A549 (cell line): ENCODE measurements at regions not wholly inside any gene's neighbourhood (a gene's known extent, or its start where the extent isn't known, plus 50 kb on each side); places are given as distances from the start of the nearest gene placed in this dataset.

ENCODE experiments used
- EHF ChIP-seq: fragments of 250-450 bp; sonication (Bioruptor Pico); IDR thresholded peaks from 2 replicates; pipeline ENCODE4 v1.5.0; 2020; ENCODE audit warnings: mild to moderate bottlenecking
- HOXB5 ChIP-seq: fragments of 250-450 bp; sonication (Bioruptor Pico); IDR thresholded peaks from 2 replicates; pipeline ENCODE4 v1.5.0; 2020; ENCODE audit warnings: mild to moderate bottlenecking, moderate library complexity
- POLR2A ChIP-seq: IDR thresholded peaks from 2 replicates; pipeline ENCODE4 v1.6.1; 2012; ENCODE audit warnings: mild to moderate bottlenecking, low read length
- TF ChIP-seq, protein P1 (sequence below): fragments of >200 bp; sonication (Bioruptor Twin); formaldehyde crosslinking; IDR thresholded peaks from 3 replicates; pipeline ENCODE4 v1.5.1; 2016
- TF ChIP-seq, protein P2 (sequence below): IDR thresholded peaks from 2 replicates; pipeline ENCODE4 v1.6.1; 2012

DNA sequence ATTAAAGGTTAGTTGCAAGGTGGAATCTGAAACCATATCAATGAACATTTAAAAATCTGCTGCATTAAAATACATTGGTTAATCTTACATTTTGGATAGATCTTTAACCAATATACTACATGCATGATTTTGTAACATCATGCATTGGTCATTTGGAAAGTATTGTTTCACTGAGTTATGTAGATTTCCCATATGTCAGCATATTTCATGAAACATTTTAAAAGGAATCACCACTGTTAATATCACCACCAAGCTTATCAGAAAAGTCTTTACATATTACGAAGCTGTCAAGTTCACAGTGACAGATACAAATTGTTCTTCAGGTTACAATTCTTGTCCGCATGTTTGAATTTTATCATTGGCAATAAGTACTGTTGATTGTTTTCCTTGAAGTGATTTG, 89.9 kb upstream of the ADGRL2 start:
- TF ChIP-seq, protein P1, sequence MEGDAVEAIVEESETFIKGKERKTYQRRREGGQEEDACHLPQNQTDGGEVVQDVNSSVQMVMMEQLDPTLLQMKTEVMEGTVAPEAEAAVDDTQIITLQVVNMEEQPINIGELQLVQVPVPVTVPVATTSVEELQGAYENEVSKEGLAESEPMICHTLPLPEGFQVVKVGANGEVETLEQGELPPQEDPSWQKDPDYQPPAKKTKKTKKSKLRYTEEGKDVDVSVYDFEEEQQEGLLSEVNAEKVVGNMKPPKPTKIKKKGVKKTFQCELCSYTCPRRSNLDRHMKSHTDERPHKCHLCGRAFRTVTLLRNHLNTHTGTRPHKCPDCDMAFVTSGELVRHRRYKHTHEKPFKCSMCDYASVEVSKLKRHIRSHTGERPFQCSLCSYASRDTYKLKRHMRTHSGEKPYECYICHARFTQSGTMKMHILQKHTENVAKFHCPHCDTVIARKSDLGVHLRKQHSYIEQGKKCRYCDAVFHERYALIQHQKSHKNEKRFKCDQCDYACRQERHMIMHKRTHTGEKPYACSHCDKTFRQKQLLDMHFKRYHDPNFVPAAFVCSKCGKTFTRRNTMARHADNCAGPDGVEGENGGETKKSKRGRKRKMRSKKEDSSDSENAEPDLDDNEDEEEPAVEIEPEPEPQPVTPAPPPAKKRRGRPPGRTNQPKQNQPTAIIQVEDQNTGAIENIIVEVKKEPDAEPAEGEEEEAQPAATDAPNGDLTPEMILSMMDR, result no peak
- TF ChIP-seq HOXB5 (CRISPR knock-in tag) (no peak), EHF (CRISPR knock-in tag) (no peak), POLR2A (no peak)
- TF ChIP-seq, protein P2, sequence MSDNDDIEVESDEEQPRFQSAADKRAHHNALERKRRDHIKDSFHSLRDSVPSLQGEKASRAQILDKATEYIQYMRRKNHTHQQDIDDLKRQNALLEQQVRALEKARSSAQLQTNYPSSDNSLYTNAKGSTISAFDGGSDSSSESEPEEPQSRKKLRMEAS, result no peak
